ENCODE measurements at regions not wholly inside any gene's neighbourhood (a gene's known extent, or its start where the extent isn't known, plus 50 kb on each side); places are given as distances from the start of the nearest gene placed in this dataset.

DNA sequence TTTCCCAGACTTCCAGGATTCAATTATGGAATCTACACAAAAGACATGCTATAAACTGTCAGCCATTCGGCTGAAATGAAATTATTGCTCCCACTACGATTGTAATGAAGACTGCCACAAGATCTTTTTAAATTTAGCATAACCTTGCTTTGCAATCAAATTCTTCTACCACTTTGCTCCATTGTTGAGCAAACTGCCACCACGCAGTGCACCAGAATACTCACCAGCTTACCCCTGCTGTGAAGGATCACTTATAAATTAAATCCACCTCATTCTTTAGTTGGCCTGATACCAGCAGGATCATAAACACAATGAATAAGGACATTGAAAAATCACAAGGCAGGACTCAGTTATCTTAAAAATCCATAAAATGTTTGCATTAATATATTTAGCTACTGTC is 116.4 kb upstream of the PRNP start:
- TF ChIP-seq, protein P1, sequence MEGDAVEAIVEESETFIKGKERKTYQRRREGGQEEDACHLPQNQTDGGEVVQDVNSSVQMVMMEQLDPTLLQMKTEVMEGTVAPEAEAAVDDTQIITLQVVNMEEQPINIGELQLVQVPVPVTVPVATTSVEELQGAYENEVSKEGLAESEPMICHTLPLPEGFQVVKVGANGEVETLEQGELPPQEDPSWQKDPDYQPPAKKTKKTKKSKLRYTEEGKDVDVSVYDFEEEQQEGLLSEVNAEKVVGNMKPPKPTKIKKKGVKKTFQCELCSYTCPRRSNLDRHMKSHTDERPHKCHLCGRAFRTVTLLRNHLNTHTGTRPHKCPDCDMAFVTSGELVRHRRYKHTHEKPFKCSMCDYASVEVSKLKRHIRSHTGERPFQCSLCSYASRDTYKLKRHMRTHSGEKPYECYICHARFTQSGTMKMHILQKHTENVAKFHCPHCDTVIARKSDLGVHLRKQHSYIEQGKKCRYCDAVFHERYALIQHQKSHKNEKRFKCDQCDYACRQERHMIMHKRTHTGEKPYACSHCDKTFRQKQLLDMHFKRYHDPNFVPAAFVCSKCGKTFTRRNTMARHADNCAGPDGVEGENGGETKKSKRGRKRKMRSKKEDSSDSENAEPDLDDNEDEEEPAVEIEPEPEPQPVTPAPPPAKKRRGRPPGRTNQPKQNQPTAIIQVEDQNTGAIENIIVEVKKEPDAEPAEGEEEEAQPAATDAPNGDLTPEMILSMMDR (IDR thresholded peaks at IDR 0.05; ENCODE audit: borderline replicate concordance, extremely low read depth, low read length, poor library complexity, severe bottlenecking): no peak
- no peak for TF ChIP-seq EZH2 (IDR thresholded peaks at IDR 0.05; ENCODE audit: borderline replicate concordance, low read depth, low read length, severe bottlenecking)

Data from DND-41 (cell line).